Fibroblast of skin of right biceps (primary cell): ENCODE measurements at regions not wholly inside any gene's neighbourhood (a gene's known extent, or its start where the extent isn't known, plus 50 kb on each side); places are given as distances from the start of the nearest gene placed in this dataset.

Experiments
- DNase-seq: peaks from one replicate; pipeline ENCODE4 v3.0.0-alpha.2; 2013

DNA sequence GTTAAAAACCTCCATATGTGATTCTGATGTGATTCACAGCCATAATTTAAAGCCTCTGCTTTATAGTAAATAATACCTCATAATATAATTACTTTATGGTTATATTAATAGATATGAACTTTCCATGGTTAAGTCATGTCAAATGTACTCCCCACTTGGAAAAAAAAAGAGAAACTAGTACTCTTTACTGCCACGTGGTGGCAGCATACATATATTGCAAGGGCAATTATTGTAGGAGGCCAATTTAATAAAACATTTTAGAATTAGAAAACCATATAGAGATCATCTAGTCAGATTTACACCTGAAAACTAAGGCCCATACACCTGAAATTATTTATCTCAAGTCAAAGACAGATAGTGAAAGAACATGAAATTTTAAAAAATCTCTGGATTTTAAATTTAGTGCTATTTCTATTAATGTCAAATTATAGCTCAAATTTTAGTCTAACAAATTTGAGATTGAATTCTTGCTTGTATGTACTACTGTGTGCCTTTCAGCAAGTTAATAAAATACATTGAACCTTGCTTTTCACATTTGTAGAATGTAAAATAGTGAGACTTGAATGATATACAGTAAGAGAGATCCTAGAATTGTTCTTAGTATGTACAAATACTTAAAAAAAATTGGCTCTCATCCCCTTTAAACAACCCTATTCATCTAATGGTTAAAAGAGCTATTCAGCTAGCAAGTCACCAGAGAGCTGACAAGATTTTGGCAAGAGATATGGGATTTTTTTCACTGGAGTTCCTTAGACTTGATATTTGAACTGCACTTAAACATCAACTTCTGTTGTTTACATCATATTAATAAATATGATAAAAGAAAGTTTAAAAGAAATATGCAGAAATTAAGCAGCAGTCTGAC, 603.8 kb downstream of the TLE4 start:
- DNase-seq, result peak; percentile 43

DNA sequence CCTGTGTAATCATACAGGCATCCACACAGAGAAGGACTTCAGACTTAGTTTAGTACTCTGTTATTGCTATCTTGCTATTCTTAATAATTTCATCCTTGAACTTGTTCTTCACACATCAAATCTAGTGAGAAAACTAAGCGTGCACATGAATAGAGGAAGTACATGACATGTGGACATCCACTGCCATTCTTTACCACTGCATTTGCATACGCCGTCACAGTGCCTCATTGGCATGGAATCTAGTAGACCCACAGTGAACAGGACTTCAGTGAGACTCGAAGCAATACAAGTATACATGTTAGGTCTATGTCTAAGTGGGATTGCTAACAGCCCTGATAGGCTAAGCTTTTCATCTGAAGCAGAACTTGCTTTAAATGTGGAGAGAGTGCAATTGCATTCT, 592.1 kb downstream of the TLE4 start:
- DNase-seq, result no peak

DNA sequence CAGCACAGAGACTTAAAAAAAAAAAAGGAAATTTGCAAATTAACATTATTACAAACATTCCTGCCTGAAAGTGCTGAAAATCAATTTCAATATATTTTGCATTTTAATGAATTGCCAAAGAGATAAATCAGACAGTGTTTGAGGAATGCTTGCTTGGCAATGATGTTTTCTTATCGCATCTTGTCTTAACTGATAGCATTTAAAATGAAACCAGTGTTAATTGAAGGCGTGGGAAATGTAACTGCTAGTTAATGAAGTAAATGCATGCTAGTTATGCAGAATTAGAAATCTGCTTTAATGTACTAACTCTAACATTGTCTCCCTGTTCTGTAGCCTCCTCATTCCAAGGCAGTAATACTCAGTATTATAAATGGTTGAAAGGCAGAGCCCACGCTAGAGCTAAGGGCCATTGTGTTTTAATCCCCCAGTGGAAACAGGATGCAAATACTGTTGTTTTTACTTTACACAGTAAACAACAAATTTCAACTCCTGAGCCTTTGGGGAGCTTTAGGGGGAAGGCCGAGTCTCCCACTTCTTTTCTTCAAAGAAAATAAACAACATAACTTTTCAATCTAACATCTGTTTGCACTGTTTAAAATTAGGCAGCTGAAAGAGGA, 586.9 kb downstream of the TLE4 start:
- DNase-seq, result no peak

DNA sequence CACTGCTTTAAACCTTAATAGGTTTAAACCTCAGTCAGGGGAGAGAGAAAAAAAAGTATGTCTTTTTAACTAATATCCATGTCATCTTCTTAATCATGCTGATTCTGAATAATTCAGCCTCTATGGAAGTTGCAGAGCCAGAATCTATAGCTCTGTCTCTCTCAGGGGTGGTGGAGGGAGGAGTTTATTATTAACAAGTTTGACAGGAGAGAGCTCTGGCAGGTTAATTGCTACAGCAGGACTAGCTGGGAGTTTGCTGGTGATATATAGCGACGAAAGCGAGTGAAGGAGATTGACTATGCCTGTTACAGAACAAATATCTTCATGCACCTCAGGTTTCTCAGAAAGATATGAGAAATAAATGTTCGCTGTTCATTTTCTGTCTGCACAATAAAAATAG, 586.4 kb downstream of the TLE4 start:
- no peak for DNase-seq

DNA sequence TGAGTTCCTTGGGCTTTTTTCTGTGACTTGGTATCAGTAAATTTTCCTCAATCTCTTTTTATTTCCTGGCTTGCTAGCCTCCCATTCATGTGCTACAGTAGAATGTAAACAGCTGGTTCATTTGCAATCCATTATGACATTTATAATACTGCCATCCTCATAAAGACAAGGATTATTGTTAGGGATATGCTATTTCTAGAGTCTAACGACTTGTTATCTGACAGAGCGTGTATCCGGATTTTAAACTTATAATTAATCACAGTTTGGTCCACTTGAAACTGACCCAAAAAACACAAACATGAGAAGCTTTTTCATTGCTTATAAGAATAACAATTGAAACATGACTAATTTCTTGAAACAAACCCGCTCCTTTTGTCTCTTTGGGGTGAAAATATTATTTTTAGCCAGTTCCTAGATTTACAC, 585.8 kb downstream of the TLE4 start:
- DNase-seq, result peak; percentile 54

DNA sequence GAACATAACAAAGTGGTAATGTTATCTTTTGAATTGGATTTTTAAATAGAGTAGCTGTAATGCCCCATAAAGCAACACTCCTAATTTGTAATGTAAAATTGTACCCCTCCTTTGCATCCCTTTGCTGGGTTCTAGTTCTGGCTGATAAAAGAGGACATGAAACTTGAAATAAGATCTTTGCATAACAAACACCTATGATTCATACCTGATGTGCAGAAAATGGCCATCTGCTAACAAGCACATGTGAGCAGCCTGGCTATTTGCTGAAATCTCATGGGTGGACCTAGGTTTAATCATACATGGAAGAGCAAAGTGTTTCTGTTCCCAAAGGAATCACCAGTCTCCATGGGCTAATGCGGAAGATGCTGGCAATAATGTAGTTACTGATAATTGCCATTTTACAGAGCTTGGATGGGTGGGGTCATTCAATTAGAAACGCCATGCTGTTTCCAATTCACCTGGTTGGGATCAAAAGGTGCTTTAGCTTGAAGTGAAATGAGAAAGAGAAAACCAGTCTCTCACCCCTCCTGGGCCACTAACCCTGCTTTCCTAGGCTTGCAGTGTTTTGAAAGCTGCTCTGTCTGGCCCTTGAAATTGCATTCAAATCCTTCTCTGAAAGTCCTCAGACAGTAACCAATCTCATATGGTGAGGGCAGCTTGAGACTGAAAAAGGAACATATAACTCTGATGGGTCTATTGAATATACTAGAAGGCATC, 585.1 kb downstream of the TLE4 start:
- DNase-seq, result no peak

DNA sequence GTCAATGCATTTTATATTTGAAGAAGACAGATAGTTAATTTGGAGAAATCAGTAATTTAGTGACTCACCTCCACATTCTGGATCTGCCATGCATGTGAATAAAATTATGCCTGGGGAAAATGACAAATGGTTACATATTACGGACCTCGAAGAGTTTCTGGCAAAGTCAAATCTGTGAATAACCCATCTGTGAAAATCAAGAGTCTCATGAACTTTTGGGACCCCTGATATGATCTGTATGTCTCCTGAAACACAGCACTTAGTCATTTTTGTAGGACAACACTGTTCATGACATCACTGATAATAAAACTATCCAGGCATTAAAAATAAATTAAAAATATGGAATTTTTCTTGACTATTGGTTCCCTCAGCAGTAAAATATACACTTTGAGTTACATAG, 584.5 kb downstream of the TLE4 start:
- DNase-seq, result no peak

DNA sequence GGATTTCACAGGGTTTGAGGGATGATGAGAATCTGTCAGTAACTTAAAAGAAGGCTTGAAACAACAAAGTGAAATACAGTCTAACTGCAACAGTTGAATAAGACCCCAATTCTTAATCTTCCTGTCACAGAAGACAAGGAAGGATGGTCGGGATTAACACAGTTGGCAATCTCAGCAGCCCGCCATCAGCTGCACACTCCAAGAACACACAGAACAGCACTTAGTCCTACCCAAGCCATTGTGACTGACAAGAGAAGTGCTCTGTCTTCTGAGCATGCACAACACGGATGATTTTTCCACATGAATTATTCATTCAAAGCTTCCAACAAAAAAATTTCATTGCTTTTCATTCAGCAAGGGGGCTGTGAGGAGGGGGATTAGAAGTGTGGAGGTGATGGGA, 576.1 kb downstream of the TLE4 start:
- DNase-seq, result no peak

DNA sequence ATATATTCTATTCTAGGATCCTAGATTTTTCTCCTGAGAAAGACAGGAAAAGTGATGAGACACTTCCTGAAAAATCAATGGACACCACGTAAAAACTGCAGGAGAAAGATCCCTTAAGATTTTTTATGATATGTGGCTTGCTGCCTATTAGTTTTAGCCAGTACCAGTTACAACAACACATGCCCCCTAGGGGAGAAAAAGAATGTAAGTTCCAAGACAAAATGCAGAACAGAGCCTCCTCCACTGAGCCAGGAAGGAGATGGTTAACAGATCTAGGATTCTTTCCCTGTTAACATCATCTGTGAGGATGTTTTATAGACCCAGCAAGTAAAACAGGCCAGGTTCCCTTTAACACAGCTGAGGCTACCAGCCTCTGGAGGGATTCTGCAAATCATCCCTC, 574.7 kb downstream of the TLE4 start:
- peak; percentile 12 for DNase-seq

DNA sequence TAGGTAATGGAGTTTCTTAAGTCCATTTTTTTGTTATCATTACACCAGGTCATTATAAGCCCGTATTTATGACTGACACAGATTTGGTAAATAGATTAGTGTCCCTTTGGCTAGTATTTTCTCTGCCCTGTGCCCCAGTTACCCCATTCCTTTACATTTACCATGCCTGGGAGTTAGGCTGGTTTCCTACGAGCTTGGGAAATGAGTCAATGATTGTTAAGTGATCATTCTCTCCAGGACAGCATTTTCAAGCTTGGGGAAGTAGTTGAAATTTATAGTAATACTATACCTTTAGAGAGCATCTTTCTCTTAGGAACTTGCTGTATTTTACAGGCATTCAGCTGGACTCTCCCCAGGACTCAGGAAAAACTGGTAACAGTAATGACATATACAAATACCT, 573.1 kb downstream of the TLE4 start:
- no peak for DNase-seq

DNA sequence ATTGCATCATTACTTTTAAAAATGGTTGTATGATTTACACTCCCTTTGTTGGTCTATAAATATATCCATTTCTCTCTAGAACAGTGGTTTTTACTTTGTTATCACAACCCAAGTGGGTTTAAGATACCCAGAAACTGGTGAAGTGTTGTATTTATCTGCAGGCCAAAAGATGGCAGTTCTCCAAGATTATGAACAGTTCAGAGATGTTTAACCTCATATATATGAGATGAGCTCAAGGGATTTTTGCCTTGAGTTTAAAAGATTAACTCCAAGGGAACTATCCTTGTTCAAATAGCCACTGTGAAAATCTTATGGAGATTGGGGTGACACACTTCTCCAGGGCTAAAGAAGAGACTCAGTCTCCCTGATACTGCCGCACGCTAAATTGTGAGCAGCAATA, 572.6 kb downstream of the TLE4 start:
- DNase-seq, result no peak

DNA sequence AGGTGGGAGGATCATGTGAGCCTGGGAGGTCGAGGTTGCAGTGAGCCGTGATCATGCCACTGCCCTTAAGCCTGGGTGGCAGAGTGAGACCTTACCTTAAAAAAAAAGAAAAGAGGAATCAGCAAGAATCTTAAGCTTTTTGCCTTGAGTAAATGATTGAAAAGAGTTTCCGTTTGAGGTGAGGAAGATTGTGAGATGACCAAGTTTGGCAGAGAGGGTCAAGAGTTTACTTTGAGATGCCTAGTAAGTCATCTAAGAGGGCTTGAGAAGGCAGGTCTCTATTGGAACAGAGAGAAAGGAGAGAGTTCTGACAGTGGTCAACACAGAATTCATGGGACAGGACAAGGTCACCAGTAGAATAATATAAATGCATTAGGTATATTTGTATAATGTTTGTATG, 572.1 kb downstream of the TLE4 start:
- no peak for DNase-seq

DNA sequence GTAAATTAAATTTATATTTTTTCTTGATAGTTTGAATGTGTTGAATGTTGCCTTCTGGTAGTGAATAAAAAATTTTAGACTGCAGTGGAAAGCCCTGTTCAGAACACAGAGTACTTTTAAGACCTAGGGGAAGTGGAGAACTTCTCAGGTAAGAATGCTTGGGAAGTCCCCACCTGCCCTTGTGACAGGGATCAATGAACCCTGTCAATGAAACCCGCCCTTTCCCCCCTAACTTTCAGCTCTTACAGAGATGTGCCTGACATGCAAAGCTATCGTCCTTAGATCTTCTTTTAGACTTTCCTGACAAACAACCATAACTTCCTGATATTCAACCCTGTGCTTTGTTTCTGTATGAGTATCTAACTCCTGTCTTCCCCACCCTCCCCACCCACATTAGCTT, 562.7 kb downstream of the TLE4 start:
- DNase-seq, result no peak

DNA sequence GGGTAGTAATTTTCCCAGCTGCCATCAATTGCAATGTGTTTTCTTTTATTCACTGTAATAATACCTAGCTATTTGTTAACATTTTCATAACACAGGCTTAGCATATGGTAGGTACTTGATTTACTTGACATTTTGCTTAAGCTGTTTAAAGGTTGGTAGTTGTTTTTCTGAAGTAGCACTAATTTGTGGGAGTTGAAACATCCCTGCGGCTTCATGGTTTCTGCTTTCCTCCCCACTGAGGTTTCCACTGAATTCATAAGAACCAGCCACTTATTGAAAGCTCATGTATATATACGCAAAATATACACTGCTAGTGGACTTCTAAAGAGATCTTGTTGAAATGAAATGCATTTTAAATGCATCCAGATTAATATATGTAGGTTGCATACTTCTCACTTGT, 559.9 kb downstream of the TLE4 start:
- DNase-seq, result no peak

DNA sequence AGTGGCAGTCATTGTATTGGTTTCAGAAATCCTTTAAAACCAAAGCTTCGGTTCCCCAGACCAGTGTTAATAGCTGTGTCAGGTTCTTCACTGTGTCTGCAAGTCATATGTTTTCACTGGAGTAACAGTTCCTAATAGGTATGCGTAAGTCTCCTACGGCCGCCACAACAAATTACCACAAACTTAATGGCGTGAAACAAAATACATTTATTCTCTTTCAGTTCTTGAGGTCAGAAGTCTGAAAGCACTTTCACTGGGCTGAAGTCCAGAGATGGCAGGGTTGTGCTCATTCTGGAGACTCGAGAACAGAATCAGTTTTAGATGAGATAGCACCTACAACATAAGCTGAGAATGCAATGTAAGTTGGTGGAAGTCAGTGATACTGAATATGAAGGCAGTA, 556.2 kb downstream of the TLE4 start:
- no peak for DNase-seq

DNA sequence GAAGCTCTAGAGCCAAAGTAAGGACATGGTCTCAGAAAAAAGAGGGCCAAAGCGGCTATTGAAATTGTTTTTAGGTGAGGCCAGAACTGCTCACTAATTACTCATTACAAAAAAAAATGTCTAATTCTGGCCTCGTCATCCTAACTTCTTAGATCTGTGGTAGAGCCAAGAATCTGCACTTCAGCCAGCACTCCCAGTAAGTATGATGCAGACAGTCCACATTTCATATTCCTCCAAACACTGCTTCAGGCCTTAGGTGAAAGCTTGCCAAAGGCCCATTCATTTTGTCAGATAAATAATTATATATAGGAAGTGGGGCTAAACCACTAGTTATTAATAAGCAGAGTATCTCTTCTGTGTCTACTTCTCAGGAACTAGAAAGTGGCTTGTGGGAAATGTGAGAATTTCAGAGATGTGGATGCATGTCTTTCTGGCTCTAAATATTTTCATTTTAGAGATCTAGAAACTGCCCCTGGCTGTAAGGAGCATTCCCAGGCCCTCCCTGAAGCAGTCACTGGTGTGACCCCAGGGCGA, 554.0 kb downstream of the TLE4 start:
- DNase-seq, result no peak

DNA sequence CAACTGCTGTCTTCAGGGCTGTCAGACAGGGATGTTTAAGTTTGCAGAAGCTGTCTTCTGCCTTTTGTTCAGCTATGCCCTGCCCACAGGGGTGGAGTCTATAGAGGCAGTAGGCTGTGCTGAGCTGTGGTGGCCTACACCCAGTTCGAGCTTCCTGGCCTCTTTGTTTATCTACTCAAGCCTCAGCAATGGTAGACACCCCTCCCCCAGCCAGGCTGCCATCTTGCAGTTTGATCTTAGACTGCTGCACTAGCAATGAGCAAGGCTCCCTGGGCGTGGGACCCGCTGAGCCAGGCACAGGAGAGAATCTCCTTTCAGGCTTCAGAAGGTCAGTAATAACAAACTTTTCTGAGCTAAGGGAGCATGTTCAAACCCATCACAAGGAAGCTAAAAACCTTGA, 545.3 kb downstream of the TLE4 start:
- DNase-seq, result no peak

DNA sequence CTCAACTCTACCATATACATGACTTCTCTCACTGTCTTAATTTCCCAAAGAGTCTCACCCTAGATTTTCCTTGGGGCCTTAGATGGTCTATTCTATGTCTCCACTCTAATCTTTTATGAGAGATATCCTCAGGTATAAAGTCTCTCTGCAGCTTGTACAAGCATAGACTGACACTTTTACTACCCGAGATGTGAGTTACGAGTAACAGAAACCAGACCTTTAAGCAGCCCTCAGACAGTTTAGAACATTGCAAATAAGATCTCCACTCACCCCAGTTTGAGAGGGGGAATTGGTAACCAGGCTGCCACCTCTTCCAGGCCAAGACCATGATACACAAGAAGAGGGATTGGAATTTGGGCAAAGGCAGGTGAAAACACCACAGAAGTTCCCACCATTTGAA, 542.5 kb downstream of the TLE4 start:
- DNase-seq, result no peak

DNA sequence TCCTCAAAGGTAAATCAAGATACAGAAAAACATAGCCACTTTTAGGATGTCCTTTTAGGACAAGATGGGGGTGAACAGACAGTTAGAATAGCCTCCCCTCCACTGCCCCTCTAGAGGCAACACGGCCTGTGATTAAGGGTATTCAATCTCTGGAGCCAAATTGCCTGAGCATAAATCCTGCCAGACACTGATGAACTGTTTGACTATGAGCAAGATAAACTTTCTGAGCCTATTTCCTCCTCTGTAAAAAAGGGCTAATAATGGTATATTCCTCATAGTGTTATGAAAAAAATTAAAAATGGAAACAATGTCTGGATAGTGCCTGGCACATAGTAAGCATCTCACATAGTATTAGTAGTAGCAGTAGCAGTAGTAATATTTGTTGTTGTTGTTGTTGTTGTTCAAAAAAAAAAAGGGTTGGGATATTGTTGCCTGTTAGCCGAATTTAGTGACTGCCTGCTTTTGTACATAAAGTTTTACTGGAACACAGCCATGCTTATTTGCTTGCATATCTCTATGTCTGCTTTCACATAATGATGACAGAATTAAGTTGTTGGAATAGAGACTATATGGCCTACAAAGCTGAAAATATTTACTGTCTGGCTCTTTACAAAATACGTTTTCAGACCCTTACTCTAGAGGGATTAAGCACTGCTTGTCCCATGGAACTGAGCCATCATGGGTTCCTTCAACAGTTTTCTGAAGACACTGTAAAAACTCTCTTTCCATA, 536.3 kb downstream of the TLE4 start:
- DNase-seq, result no peak

DNA sequence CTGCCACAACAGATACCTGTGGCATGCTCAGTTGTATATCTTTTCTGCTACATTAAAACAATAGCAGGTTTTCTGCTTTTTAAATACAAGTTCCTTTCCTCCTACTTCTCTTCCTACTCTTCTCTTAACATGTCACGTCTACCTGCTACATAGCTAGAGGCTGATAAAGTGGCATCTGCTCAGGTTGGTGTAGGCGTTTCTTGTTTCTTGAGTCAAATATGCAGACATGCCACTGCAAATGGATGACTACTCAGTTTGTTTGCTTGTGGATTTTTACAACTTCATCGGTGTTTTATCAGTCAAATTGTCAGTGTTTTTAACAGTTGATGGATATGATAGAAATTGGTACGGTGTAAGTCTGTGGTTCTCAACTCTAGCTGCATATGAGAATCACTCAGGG, 525.7 kb downstream of the TLE4 start:
- DNase-seq, result no peak

DNA sequence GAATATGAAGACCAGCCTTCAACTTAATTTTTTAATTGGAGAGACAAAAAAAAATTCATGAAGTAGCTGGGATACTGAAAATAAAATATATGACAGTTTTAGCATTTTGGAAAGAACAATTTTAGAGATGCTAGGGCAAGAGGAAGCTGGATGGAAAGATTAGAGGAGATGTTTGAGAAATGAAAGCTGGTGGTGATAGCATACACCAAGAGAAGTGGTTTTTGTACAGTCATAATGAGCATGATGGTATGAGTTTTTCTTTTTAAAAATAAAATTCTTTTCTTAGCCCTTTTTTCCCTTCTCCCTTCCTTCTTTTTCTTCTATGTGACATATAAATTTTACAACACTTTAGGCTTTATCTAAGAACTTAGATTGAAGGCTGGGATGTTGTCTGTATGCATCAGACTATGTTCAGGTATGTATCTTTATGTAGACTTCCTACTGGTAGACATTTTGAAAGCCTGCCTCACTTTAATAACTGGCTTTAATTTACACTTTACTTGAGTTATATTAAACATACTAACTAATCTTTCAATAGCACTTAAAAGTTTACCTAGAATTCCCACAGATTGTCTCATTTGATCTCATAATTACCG, 522.5 kb downstream of the TLE4 start:
- no peak for DNase-seq

DNA sequence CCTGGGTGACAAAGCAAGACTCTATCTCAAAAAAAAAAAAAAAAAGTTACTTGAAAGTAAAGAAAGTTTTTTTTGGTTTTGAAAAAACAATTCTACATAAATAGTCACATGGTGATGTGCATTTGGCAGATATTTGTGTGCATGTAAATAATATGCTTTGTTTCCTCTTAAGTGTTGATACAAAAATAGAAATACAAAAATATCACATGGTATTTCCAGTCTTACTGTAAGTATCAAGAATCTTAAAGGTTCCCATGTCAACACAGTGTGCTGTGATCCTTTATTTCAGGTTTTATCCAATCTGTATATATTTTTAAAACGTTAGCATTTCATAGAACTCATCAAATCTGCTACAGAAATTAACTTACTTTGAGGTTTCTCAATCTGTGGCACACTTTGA, 521.9 kb downstream of the TLE4 start:
- DNase-seq, result no peak

DNA sequence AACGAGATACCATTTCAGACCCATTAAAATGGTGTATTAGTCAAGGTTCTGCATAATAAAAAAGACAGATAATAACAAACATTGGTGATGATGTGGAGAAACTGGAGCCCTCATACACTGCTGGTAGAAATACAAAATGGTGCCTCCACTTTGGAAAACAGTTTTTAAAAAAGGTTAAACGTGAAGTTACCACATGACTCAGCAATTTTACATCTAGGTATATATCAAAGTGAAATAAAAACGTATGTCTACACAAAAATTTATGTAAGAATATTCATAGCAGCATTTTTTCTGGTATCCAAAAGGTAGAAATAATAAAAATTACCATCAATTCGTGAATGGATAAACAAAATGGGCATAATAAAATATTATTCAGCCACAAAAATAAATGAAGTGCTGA, 519.8 kb downstream of the TLE4 start:
- DNase-seq, result no peak
